GM13976 (cell line): ENCODE measurements at regions not wholly inside any gene's neighbourhood (a gene's known extent, or its start where the extent isn't known, plus 50 kb on each side); places are given as distances from the start of the nearest gene placed in this dataset.
"Not testable (repeated sequence)": the region's sequence is repeated elsewhere in the genome, so short reads cannot be mapped to it uniquely, and the experiment has no call there.

Experiments used
- DNase-seq: peaks from one replicate; pipeline ENCODE4 v3.0.0; 2012; ENCODE audit warnings: low spot score
- in situ Hi-C: fragments of 300-500 bp; cut with MboI; formaldehyde crosslinking; loops from one replicate; pipeline ENCODE4 v1.12.0; 2022; ENCODE audit warnings: low sequenced_read_pairs, mixed read lengths, inconsistent platforms; ENCODE audit not compliant: unreplicated experiment
- TF ChIP-seq, protein P1 (sequence below): IDR thresholded peaks from 2 replicates; pipeline ENCODE4 v1.5.1; 2012; ENCODE audit warnings: borderline replicate concordance, mild to moderate bottlenecking; ENCODE audit not compliant: insufficient read depth; ENCODE audit errors: extremely low read depth, missing control alignments, control extremely low read depth

DNA sequence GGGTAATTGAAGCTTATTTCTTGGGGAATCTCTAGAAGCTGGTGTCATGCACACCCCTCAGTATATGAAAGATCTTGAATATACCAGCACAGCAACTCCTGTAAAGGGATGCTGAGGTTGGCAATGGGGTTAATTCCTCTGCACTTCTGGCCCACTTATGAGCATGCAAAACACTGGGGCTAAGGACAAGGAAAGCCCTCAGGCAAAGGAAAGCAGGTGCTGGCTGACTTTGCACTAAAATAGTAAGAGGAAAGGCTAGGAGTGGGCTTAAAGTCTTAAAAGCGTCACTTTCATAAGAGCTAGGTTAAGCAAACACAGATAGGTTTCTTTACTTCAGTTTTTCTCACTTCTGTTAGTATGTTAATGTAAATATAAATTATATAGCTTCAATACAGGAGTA, 572.6 kb upstream of the LUZP2 start:
- in situ Hi-C loops, result no loop called here
- TF ChIP-seq, protein P1, sequence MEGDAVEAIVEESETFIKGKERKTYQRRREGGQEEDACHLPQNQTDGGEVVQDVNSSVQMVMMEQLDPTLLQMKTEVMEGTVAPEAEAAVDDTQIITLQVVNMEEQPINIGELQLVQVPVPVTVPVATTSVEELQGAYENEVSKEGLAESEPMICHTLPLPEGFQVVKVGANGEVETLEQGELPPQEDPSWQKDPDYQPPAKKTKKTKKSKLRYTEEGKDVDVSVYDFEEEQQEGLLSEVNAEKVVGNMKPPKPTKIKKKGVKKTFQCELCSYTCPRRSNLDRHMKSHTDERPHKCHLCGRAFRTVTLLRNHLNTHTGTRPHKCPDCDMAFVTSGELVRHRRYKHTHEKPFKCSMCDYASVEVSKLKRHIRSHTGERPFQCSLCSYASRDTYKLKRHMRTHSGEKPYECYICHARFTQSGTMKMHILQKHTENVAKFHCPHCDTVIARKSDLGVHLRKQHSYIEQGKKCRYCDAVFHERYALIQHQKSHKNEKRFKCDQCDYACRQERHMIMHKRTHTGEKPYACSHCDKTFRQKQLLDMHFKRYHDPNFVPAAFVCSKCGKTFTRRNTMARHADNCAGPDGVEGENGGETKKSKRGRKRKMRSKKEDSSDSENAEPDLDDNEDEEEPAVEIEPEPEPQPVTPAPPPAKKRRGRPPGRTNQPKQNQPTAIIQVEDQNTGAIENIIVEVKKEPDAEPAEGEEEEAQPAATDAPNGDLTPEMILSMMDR, result no peak
- no peak for DNase-seq

DNA sequence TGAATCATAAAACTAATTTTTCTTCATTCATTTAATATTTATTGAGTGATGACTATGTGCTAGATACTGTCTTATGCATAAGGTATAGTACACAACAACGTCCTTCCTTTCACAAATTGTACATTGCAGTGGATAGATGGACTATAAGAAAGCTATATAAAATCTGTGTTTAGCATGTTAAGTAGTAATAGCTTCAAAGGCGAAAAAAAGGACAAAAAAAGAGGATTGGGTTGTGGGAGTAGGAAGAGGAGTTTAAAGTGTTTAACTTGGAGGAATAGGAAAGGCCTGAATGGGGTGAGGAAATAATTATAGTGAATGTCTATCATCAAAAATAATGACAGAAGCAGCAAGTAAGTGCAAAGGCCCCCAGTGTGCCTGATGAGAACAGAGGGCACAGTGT, 565.4 kb upstream of the LUZP2 start:
- in situ Hi-C loops, result no loop called here
- TF ChIP-seq, protein P1, result no peak
- no peak for DNase-seq

DNA sequence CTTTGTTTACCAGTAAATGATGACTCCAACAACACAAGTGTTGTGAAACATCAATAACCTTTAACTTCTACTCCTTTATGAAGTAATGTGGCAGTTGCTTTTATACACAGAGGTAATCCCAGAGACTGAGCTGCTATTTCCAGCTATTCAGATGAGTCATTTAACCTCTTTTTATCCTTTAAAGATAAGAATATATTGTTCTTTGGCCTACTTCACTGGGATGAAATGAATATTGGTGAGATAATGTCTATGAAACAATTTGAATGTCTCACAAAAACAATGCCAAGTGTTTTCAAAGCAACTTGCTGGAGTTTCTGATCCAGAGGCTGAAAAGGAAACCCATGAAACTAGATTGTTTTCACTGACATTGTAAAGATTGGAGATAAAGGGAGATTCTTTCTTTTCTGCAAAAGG, 564.4 kb upstream of the LUZP2 start:
- in situ Hi-C loops, result no loop called here
- no peak for DNase-seq
- TF ChIP-seq, protein P1, result no peak

DNA sequence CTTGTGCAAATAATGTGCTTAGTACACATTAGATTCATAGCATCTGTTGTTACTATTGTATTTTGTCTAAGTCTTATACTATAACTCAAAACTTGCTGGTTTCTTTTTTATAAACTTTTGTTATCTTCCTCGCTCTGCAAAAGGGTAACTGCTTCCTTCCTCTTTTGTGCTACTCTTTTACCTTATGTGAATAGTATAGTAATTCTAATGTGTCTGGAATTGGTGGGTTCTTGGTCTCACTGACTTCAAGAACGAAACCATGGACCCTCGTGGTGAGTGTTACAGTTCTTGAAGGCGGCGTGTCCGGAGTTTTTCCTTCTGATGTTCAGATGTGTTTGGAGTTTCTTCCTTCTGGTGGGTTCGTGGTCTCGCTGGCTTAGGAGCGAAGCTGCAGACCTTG, 563.1 kb upstream of the LUZP2 start:
- in situ Hi-C loops, result no loop called here
- no peak for DNase-seq
- TF ChIP-seq, protein P1, result no peak

DNA sequence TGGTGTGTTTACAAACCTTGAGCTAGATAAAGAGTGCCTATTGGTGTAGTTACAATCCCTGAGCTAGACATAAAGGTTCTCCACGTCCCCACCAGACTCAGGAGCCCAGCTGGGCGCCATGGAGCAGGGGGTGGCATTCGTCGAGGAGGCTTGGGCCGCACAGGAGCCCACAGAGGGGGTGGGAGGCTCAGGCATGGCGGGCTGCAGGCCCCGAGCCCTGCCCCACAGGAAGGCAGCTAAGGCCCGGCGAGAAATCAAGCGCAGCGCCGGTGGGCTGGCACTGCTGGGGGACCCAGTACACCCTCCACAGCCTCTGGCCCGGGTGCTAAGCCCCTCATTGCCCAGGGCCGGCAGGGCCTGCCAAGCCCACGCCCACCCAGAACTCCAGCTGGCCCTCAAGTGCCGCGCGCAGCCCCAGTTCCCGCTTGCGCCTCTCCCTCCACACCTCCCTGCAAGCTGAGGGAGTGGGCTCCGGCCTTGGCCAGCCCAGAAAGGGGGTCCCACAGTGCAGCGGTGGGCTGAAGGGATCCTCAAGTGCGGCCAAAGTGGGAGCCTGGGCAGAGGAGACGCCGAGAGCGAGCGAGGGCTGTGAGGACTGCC, 562.1 kb upstream of the LUZP2 start:
- in situ Hi-C loops, DNase-seq: not testable (repeated sequence)

DNA sequence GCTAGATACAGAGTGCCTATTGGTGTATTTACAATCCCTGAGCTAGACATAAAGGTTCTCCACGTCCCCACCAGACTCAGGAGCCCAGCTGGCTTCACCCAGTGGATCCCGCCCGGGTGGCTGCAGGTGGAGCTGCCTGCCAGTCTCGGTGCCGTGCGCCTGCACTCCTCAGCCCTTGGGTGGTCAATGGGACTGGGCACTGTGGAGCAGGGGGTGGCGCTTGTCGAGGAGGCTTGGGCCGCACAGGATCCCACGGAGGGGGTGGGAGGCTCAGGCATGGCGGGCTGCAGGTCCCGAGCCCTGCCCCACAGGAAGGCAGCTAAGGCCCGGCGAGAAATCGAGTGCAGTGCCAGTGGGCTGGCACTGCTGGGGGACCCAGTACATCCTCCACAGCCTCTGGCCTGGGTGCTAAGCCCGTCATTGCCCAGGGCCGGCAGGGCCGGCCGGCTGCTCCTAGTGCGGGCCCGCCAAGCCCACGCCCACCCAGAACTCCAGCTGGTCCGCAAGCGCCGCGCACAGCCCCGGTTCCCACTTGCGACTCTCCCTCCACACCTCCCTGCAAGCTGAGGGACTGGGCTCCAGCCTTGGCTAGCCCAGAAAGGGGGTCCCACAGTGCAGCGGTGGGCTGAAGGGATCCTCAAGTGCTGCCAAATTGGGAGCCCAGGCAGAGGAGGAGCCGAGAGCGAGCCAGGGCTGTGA, 554.6 kb upstream of the LUZP2 start:
- in situ Hi-C loops, DNase-seq: not testable (repeated sequence)

DNA sequence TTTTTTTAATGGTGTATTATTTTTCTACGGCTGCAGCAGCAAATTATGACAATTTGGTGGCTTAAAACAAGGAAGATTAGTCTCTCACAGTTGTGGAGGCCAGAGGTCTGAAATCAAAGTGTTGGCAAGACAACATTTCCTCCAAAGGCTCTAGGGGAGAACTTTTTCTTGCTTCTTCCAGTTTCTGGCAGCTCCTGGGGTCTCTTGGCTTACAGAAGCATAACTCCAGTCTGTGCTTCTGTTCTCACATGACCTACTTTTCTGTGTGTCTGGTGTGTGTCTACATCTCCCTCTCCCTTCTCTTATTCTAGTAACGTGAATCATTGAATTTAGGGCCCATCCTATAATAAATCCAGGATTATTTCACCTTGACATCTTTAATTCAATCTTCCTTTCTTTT, 551.9 kb upstream of the LUZP2 start:
- TF ChIP-seq, protein P1, result no peak
- DNase-seq, result no peak
- in situ Hi-C loops, result no loop called here
